Mesenteric fat pad (tissue), 1 donor: ENCODE measurements at regions not wholly inside any gene's neighbourhood (a gene's known extent, or its start where the extent isn't known, plus 50 kb on each side); places are given as distances from the start of the nearest gene placed in this dataset.
"Not testable (repeated sequence)": the region's sequence is repeated elsewhere in the genome, so short reads cannot be mapped to it uniquely, and the experiment has no call there.

Experiments used
- DNase-seq: peaks from one replicate; pipeline ENCODE4 v3.0.0-alpha.2; 2020; ENCODE audit warnings: low spot score
- donor health status: DM: yes; HTN: yes; CAD: no.

DNA sequence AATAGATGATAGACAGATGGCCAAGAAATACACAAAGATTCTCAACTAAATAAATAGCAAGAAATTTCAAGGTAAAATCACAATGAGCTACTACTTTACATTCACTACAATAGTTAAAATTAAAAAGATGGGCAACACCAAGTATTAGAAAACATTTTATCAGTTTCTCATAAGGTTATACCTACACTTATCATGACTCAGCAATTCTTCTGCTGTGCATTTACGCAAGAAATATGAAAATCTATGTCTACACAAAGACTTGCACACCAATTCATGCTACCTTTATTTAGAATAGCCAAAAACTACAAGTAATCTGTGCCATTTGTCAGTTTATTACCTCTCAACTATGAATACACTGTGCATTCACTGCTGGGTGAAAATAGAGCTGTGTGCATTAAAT lies 937.4 kb upstream of the NRXN1 start:
- DNase-seq: no peak

DNA sequence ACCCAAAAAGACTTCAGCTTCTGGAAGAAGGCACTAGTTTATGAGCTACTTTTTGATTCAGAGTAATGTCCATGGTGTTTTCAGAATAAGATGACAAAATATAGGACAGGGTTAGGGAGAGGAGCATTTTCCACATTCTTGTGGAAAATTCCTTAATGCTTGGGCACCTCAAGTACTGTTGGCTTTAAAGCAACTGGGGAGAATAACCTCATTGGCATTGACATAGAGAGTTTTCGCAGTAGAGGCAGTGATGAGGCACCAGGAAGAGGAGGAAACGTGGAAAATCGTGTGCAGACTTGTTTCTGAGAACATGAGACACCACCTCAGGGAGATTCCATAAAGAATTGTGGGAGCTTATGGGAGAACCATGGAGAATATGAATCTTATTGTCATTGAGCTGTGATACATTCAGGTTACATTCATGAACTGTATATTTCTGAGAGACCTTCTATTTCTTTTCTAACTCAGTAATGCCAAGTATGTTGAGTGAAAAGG lies 929.0 kb upstream of the NRXN1 start:
- DNase-seq: no peak

DNA sequence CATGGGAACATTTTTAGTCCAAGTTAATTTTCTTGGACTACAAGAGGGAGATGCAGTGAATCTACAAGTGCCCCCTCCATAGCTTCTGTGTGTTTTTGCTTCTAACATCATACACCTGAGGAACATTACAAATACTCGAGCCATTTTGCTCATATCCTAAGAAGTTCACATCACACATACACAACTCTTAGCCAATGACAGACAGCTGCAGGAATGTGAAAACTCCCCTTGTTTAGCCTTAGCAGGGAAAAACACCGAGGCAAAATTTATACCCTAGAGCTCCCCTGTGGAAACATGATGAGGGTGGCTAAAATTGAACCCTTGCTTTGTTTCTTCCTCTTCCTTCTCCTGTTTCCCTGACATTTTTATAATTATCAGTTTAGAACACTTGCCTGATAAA lies 928.3 kb upstream of the NRXN1 start:
- no peak for DNase-seq

DNA sequence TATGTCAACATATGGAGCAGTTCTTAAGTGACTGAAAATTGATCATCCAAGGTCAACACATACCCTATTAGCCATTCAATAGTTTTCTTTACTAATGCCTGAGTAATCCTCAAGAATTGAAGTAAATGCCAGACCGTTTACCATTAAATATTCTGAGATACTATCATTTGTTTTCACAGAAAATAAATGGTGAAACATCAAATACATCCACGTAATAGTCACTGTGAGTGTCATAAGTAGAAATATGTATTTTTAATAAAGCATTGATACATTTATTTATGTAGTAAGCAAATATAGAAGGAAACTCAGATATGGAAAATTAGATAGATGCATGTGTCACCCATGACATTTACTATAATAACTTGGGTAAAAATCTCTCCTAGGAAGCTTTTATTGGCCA lies 927.8 kb upstream of the NRXN1 start:
- no peak for DNase-seq

DNA sequence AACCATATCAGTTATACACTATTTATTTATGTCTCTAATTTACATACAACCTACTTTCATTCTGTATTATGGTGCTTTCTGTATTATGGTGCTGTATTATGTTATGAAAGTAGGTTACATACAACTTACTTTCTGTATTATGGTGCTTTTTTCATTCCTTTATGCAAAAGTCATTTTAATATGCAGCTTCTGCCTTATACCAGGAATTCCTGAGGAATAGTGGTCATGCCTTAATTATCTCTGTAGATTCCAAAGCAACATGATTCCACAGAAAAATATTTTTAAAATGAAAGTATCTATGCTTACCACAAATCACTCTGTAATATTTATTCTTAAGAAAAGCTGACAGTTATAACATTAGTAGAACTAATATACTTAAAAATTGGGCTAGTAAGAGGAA lies 922.0 kb upstream of the NRXN1 start:
- no peak for DNase-seq

DNA sequence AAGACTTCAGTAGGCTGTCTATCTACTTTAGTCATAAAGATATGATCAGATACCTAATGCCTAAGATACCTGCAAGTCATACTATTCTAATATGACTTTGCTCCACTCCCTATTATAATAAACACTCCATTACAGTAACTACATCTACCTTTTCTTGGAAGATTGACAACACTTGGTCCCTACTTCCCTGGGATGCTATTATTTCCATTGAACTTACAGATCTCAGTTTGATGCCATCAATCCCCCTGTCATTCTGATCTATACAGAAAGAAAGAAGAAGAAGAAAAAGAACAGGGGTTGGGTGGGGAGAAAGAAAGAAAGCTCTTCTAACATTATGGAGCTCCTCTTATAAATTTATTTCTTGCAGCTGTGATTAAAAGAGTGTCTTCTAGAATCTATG lies 889.1 kb upstream of the NRXN1 start:
- DNase-seq: no peak

DNA sequence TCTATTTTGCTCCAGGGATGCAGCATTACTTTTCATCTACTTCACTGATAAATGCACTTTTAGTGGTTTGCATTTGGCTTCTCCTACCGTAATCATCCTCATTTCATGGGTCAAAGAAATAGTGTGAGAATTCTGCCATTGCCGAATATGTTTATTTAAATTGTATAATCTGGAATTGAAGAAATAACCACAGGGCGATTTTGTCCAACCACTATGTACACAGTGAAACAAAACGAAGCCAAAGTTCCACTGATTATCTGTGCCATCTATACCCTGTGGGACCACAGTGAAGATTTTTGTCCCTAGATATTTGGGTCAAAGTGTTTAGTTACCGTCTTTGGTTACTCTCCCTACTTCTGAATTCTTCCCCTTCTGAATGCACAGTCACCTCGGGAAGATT lies 888.6 kb upstream of the NRXN1 start:
- no peak for DNase-seq

DNA sequence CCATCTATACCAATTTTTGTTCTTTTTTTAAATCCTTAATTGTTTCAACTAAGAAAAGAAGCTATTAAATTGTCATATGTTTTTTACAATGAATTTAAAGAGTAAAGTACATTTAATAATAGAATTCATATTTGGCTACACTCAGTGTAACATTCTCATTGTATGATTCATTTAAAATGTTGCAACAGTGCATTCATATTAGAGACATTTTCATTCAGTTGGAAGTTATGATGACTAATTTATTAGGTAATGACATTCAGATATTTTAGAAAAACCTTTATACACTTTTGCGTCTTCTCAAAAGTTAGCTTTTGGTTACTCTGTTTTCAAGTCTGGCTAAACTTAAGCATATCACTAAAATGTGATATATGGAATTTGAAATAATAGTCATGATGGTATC lies 887.5 kb upstream of the NRXN1 start:
- DNase-seq: no peak

DNA sequence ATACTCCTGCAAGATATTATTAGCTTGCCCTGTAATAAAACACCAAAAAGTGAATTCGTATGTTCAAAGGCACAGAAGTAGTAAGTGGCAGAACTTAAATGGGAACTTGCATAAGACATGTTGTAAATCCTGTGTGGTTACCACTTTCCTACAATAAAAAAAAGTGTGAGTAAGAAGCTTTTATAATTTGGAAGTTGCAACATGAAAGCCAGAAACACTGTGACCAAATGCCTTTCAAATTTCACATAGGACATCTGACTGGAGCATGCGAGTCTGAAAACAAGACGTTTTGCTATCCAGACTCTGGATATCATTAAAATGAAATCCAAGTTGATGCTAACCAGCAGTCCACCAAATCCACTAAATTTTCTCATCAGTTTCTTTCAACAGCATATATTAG lies 886.2 kb upstream of the NRXN1 start:
- DNase-seq: no peak

DNA sequence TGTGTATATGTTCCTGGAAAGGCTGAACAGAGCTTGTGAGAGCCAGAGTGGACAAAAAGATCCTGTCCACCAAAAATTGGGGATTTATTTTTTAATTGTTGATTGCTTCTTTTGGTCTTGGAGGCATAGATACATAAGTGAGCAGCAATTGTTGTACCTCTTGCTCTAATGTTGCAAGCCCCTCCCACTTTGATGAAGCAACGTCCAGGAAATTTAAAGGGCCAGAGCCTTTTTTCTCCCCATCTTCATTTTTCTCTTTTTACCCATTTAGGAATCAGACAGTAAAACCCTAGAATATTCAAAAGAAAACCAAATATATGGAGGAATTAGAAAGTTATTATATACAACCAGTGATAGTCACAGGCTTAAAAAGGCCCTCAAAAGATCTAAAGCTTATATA lies 871.8 kb upstream of the NRXN1 start:
- no peak for DNase-seq

DNA sequence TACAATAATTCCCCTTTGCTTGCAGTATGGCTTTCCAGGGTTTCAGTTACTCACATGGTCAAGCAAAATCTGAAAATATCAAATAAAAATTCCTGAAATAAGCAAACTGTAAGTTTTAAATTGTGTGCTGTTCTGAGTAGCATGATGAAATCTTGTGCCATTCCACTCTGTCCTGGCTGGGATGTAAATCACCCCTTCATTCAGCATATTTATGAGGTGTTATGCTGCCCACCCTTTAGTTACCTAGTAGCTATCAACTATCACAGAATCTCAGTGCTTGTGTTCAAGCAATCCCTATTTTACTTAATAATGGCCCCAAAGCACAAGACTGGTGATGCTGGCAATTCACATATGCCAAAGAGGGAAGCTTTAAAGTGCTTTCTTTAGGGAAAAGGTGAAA lies 867.7 kb upstream of the NRXN1 start:
- DNase-seq: no peak

DNA sequence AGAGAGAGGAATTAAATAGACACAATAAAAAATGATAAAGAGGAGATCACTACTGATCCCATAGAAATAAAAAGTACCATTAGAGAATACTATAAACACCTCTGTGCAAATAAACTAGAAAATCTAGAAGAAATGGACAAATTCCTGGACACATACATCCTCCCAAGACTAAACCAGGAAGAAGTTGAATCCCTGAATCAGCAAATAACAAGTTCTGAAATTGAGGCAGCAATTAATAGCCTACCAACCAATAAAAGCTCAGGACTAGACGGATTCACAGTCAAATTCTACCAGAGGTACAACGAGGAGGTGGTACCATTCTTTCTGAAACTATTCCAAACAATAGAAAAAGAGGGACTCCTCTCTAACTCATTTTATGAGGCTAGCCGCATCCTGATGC lies 862.7 kb upstream of the NRXN1 start:
- not testable (repeated sequence) for DNase-seq

DNA sequence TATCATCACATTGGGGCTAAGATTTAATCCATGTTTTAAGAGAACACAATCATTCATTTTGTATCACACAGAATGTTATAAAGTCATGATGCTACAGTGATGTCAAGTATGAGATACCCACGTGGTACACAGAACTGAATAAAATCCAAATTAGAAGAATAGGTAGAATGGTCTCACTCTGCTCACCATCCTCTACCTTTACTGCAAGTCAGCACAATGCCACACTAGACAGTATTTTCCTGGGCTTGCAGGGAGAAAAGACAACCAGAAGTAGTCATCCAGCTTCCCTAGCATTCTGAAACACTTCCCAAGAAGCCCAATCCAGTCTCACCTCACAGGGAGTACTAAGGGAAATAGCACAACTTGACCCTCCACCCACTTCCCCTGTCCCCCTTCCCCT lies 856.2 kb upstream of the NRXN1 start:
- DNase-seq: no peak

DNA sequence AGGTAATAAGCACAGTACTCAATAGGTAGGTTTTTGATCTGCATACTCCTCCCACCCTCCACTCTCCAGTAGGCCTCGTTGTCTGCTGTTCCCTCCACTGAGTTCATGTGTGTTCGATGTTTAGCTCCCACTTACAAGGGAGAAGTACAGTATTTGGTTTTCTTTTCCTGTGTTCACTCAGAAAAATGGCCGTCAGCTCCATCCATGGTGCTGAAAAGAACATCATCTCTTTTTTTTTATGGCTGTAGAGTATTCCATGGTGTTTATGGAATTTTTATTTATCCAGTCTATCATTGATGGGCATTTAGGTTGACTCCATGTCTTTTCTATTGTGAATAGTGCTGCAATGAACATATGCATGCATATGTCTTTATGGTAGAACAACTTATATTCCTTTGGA lies 849.7 kb upstream of the NRXN1 start:
- no peak for DNase-seq

DNA sequence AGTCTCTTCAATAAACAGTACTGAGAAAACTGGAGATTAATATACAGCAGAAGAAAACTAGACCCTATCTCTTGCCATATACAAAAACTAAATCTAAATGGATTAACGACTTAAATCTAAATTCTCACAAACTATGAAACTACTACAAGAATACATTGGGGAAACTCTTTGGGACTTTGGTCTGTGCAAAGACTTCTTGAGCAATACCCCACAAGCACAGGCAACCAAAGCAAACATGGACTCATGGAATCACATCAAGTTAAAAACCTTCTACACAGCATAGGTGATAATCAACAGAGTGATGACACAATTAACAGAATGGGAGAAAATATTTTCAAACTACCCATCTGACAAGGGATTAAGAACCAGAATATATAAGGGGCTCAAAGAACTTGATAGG lies 848.2 kb upstream of the NRXN1 start:
- no peak for DNase-seq

DNA sequence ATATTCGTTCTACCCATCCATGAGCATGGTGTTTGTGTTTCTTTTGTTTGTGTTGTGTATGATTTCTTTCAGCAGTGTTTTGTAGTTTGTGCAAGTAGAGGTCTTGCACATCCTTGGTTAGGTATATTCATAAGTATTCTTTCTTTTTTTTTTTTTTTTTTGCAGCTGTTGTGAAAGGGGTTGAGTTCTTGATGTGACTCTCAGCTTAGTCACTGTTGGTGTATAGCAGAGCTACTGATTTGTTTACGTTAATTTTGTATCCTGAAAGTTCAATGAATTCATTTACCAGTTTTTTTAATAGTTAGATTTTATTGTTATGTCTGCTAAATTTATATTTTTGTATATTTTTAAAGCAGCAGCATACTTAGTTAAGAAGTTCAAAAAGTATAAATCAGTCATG lies 834.4 kb upstream of the NRXN1 start:
- no peak for DNase-seq

DNA sequence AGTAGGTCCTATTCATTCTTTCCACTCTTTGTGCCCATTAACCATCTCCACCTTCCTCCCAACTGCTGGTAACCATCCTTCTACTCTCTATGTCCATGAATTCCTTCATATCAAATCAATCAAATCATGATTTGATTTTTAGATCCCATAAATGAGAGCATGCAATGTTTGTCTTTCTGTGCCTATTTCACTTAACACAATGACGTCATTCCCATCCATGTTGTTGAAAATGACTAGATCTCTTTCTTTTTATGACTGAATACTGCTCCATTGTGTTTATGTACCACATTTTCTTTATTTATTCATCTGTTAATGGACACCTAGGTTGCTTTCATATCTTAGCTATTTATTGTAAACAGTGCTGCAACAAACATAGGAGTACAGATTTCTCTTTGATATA lies 827.3 kb upstream of the NRXN1 start:
- DNase-seq: no peak

DNA sequence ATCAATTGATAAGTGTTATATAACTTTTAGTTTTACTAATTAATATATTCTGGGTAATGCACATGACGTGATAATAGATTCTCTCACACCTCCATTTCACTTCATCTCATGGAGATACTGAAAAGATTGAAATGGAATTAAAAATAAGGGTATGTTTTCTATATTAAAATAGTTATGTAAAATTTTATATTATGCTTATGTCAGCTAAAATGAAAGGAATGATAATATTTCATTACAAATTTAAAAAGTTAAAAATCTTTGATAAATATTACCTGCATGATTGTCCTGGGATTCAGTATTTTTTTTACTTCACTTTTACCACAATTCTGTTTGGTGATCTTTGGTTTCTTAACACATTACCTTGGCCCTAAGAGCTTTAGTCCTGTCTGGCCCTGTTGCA lies 823.8 kb upstream of the NRXN1 start:
- DNase-seq: no peak

DNA sequence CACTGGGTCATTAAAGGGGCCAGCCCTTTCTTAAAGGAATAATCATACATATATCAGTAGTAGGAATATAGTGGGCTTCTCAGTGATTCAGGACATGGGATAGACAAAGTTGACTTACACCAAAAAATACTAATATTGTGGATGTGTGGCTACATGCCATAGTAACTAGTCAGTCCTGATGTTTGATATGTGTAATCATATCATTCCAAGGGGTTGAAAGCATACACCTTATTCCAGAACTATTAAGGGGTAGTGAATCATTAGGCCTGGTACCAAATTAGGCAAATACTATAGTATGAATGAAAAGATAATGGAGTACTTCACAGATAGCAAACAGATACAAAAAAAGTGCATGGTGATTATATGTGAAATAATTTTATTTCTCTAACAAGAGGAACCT lies 814.9 kb upstream of the NRXN1 start:
- no peak for DNase-seq

DNA sequence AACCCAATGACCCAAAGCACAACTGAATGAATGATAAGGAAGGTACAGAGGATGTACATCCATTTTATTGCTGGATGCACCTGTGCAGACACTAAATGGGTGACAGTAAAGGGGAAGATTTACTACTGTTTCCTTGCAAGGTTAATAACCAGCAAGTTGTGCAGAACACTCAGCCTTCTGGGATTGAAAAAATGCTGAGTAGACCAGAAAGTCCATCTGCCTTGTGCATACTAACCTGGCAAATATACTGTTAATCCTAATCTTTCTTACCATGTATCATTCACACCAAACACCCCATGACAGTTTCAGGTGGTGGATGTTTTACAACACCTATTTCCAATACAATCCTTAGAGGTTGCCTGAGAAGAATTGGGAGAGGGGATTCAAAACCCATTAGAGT lies 814.1 kb upstream of the NRXN1 start:
- DNase-seq: no peak

DNA sequence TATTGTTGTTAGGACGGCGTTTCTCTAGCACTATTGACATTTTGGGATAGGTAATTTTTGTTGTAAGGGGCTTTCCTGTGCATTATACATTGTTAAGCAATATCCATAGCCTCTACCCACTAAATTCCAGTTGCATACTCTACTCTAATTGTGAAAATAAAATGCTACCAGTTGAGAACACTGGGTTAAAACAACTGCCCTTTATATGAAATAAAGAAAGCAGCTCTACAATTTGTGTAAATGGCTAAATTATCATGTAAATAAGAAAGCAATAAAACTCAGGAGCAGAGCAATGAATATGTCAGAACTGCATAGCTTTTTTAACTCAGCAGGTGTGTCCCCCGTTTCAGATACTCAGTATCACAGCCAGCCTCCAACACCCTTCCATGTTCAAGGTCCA lies 812.7 kb upstream of the NRXN1 start:
- no peak for DNase-seq

DNA sequence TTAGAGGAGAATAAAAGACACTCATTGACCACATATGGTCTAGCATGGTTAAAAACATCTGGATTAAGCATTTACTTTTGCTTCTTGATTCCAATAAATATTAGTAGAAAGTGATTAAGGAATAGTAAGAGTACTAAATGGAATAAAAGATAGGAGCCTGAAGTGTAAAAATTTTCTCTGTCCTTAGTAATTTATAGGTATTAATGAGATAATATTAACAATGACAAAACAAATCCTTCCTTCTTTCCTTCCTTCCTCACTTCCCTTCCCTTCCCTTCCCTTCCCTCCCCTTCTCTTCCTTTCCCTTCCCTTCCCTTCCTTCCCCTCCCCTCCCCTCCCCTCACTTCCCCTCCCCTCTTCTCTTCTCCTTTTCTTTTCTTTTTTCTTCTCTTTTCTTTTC lies 797.5 kb upstream of the NRXN1 start:
- DNase-seq: no peak

DNA sequence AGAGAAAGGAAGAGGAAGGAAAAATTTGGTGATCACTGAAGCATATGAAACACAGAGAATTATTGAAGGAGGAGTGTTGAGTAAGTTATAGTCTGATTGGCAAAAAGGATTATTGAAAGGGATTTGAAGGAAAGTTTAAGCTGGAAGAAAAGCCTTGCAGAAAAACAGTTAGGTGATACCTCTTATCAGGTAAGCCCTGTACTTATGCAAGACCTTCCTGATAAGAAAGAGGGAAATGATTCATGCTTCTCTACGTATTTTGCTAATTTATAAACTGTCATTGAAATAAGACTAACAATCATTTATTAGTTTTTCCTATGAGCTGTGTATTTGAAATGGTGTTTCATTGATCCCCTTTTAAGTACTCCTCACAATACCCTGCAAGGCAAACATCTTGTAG lies 793.9 kb upstream of the NRXN1 start:
- no peak for DNase-seq

DNA sequence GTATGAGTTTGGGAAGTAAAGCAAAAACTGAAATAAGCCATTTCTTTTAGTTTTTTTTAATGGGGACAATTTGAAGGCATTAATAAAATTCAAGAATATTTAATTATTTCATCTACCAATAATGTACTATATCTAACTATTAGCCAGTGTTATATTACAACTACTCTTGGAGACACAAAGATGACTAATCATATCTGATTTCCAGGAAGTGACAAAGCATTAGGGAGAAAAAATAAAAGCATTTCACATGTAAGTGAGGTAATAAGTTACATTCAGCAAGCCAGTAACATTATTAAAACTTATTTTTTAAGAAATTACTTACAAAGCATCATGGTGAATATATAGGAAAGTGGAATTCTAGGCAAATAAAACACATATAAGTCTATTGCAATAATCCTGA lies 781.3 kb upstream of the NRXN1 start:
- DNase-seq: no peak
